GM21515 (cell line): ENCODE measurements at regions not wholly inside any gene's neighbourhood (a gene's known extent, or its start where the extent isn't known, plus 50 kb on each side); places are given as distances from the start of the nearest gene placed in this dataset.
"Not testable (repeated sequence)": the region's sequence is repeated elsewhere in the genome, so short reads cannot be mapped to it uniquely, and the experiment has no call there.

Source experiments
- ATAC-seq: cut with Tn5 transposase; IDR thresholded peaks from one replicate; pipeline ENCODE4 v1.9.1; 2021; ENCODE audit not compliant: unreplicated experiment

GRCh38 chr15:38930851-38931572, 366.4 kb upstream of the RASGRP1 start:
- no peak for ATAC-seq

GRCh38 chr15:38941399-38941953, 376.9 kb upstream of the RASGRP1 start:
- no peak for ATAC-seq

DNA sequence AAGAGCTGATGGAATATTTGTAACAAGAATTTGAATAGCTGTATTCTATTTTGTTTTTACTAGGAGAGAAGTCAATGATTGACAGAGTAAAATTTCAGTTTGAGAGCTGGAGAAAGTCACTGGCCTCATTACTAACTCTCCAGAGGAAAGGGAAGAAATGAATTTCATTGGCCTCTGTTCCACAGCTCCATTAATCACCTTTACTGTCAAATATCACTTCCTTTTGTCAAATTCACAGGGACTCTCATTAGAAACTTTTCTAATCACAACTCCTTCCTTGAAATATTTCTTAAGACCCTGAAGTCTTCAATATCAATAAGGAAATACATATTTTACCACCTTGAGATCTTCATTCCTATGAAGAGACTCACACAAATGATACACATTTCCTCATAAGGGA, 379.9 kb upstream of the RASGRP1 start:
- ATAC-seq, result no peak

GRCh38 chr15:38945551-38946298, 381.1 kb upstream of the RASGRP1 start:
- no peak for ATAC-seq

DNA sequence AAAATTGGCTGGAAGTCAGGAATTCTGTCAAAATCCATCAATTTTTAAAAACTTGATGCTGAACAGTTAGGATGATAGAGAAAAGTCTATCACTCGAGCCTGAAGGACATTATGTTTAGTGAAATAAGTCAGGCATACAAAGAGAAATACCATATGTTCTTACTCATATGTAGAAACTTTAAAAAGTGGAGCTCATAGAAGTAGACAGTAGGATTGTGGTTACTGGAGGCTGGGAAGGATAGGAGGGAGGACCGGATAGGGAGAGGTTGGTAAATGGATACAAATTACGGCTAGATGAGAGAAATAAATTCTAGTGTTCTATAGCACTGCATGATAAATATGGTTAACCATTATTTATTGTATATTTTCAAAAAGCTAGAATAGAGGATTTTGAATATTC, 389.5 kb upstream of the RASGRP1 start:
- no peak for ATAC-seq

- ATAC-seq, result no peak
Observed at GRCh38 chr15:38961456-38961855, 396.8 kb upstream of the RASGRP1 start.

GRCh38 chr15:38961931-38962330, 397.3 kb upstream of the RASGRP1 start:
- no peak for ATAC-seq

GRCh38 chr15:38972831-38973230, 408.2 kb upstream of the RASGRP1 start:
- ATAC-seq, result no peak

DNA sequence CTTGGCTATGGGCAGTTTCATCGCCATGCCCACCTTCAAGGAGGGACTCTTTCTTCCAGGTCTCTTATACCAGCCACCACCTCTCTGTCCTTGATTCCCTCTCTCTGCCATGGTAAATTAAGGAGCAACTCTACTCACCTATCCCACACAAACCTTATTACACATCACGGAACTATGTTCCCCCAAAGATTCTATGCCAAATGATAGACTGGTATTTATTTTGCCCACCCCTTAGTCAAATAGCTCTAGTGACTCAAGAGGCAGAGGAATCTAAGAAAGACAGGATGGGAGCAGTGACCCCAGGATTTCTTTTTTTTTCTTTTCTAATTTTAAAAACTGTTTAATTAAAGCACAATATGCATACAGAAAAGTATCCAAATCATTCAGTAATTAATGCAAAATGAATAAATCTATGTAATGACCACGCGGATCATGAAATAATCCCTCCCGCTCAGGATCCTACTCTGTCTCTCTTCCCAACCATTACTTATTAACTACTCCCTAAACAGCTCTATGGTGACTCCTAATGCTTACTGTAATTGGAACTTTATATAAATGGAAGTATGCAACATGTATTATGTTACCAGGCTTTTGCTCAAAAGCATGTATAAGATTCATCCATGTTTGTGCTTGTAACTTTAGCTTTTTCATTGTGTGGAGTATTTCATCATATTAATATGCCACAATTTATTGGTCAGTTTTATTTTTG, 410.8 kb upstream of the RASGRP1 start:
- no peak for ATAC-seq

DNA sequence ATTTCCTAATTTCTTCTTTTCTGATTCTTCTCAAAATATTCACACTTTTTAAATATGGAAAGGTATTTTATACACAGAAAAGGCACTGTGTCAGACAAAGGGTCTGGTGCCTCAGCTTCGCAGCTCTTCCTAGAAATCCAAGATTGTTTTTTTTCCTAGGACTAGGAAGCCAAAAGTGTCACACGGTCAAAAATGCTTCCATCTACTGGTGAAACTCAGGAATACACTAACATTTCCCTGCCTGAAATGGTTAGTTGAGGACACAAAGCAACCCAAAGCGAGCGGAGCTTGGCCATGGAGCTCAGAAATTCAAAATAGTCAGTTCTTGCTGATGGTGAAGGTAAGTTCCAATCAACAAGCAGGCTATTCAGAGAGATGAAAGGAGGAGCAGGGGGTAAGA, 426.5 kb upstream of the RASGRP1 start:
- ATAC-seq, result no peak

DNA sequence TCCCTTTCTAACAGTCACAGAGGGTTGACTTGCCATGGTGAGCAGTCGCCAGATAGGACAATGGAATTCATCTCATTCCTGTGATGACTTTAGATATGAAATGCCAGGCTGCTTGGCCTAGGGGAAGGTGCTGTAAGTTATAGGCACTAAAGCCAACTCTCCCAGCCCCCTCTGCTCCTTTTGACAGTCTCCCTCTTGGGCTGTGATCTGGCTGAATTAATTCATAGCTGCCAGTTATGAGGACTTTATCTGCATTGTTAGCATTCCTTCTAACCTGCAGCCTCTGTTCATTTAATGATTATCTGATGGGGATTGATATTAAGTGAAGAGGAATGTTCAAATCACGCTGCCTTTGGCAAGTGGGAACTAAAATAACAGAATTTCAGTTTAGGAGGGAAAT, 427.1 kb upstream of the RASGRP1 start:
- no peak for ATAC-seq

DNA sequence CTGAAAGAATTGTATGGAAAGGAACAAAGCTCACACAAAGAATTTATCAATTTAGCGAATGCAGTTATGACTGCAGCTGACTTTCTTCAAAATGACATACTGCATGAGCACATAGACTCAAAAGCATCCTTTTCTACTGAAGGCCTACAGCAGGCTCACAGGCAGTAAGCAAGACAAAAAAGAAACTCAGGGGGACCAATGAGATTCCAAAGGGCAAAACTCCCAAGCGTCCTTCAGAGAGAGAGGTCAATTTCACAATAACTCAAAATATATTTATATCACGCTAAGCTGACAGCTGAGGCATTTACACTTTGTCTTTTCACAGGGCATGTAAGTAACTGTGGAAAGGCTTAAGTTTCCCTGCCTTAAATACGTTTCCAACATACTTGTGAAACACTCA, 427.9 kb upstream of the RASGRP1 start:
- ATAC-seq, result no peak

DNA sequence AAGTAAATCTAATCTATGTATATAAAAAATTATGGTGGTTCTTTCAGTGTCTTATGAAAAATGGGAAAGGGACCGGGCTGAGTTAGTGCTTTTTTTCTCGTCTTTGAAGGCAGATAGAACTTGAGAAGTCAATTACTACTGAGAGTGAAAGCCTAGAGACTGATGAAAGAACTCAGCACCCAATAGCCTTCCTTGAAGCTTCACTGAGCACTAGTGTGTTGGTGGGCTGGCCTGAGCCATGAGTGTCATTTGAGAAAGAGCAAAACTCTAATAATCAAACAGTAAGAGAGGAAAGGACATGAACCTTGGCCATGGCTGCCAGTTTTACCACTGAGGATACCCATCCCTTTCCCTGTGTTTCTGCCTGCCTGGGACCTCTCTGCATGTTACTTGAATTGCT, 428.3 kb upstream of the RASGRP1 start:
- no peak for ATAC-seq

DNA sequence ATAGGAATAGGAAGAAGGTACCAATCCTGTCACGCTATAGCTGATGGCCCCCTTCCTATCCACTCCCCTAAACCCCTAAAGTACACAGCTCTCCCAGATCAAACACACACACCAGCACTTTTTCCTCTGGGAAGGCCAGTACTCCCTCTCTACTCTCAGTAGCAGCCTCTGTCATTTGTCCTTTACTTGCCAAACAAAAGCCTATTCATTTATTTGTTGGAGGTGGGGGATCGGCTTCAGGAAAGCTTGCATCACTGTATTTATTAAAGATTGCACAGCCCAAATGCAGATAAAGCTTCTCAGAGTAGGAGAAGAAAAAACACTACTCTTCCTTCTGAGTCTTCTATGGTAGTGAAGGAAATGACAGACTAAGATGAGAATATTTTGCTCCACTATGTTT, 429.7 kb upstream of the RASGRP1 start:
- ATAC-seq, result no peak

DNA sequence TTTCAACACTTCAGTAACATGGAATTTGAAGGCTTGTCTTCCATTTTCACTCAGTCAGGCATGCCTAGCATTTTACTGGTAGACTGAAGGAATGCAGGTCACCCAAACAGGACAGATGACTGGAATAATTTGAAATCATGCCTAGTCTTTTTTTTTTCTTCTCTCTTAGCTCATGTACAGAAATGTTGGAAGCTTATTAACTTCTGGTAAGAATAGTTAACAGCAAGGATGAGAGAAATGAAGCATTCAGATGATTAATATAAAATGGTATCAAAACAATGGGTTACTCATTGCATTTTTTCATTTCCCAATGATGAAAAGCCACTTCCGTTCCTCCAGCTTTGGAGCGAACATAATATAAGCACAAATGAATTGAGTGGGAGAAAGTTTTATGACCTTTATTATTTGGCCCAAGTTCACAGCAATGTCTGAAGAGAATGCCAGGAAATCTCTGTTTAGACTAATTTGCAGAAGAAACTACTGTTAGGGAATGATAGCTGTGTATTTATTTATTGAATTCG, 431.6 kb upstream of the RASGRP1 start:
- no peak for ATAC-seq

DNA sequence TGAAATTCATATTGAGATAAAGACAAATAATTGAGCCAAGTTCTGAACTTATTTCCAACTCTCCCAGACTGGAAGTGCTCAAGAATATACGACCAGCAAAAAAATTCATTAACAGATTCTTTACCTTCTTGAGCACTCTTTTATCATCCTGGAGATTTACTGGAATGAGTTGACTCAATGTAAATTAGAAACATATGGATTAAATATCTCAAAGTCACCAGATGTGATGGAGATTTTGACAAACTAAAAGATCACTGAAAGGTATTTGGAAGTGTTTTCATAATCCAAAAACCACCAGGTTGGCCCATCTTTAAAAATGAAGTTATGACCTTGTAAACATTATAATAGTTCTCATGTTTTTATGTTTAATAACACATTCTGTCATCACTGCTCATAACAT, 433.2 kb upstream of the RASGRP1 start:
- ATAC-seq, result no peak

GRCh38 chr15:39000008-39000734, 435.6 kb upstream of the RASGRP1 start:
- no peak for ATAC-seq

DNA sequence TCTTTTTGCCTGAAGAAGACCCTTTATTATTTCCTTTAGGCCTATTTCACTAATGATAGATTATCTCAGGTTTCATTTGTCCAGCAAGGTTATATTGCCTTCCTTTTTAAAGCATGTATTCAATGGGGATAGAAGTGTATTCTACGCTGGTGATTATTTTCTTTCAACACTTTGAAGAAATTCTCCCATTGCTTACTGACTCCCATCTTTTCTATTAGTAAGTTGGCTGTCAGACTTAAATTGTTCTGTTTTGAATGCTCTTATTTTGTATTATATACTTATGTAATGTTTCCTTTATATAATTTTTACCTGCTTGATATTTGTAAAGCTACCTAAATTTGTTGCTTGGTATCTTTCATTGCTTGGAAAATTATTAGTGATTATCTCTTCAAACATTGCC, 445.1 kb upstream of the RASGRP1 start:
- ATAC-seq, result no peak

DNA sequence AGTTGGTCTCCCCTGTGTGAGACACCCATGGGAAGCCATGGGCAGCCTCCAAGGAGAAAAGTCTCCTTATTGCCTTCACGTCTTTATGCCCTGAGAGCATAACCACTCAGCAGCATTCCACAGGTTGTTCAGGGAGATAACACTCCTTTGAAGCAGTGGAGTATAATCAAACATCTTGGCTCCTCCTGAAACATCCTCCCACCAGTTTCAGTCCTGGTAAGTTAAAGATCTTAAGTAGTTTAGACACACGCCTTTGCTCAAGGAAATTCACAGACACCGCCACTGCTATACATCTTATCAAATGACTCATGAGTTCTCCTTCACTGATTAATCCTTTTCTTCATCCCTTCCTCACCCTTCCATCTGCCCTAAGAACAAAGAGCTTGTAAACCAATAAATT, 446.5 kb upstream of the RASGRP1 start:
- ATAC-seq, result not testable (repeated sequence)

GRCh38 chr15:39013262-39013661, 448.6 kb upstream of the RASGRP1 start:
- no peak for ATAC-seq

DNA sequence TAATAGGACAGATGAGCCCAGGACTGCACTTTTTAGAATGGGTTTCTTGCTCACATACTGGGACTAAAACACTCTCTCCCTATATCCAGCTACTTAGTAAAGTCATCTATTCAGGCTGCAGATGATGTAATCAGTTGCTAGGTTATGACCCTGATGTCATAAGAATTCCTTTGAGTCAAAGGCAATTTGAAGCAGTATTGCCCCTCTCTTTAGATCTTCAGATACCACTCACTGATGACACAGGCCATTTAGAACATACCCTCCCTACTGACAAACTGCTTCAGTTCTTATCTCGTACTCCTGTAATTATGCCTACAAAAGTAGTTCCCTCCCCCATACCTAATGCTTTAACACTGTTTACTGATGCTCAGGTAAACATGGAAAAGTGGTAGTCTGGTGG, 450.1 kb upstream of the RASGRP1 start:
- ATAC-seq, result no peak
